GM23248 (cell line): ENCODE measurements at regions not wholly inside any gene's neighbourhood (a gene's known extent, or its start where the extent isn't known, plus 50 kb on each side); places are given as distances from the start of the nearest gene placed in this dataset.

ENCODE experiments used
- EZH2 ChIP-seq: fragments of 200-600 bp; sonication (generic); IDR thresholded peaks from 2 replicates; pipeline ENCODE4 v1.6.1; 2018; ENCODE audit warnings: antibody characterized with exemption, mild to moderate bottlenecking; ENCODE audit not compliant: insufficient read depth, poor library complexity, severe bottlenecking
- EZH2phosphoT487 ChIP-seq: fragments of 200-600 bp; sonication (generic); IDR thresholded peaks from 2 replicates; pipeline ENCODE4 v1.6.1; 2018; ENCODE audit warnings: antibody characterized with exemption, moderate library complexity, mild to moderate bottlenecking, low read depth; ENCODE audit not compliant: insufficient read depth

DNA sequence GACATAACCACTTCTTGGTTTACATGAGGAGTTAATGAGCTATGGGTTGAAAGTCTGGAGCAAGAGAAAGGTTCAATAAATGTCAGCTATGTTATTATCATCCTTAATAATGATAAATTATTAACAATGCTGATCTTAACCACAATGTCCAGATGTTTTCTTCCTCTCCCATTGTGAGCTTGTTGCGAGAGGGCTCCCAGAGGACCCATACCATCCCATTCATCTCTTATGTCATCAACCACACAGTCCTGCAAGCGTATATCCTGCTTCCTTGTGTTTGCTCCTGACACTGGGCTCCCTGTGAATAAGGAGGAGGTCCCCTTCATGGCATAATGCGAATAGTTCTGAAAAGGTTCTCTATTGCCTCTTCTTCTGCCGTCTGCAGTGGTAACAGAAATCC, 266.8 kb downstream of the TLE3 start:
- TF ChIP-seq EZH2 (no peak), EZH2phosphoT487 (no peak)
